Tibial nerve (tissue), 4 donors: ENCODE measurements at regions not wholly inside any gene's neighbourhood (a gene's known extent, or its start where the extent isn't known, plus 50 kb on each side); places are given as distances from the start of the nearest gene placed in this dataset.

ENCODE experiments used
- DNase-seq, 2 donors: peaks; one replicate each; pipeline ENCODE4 v3.0.0-alpha.2; 2019; ENCODE audit warnings: low spot score in 2 of 2
- H3K27ac ChIP-seq, 4 donors: fragments of 200-600 bp; sonication (generic) in 3 of 4; one replicate each; pipeline ENCODE4 v1.5.1; 2017 to 2019; ENCODE audit warnings: mild to moderate bottlenecking in 1 of 4
- H3K27me3 ChIP-seq, 2 donors: fragments of 200-600 bp; sonication (generic) in 1 of 2; one replicate each; pipeline versions ENCODE4 v1.5.1 to v1.6.0; 2017 to 2019
- H3K36me3 ChIP-seq, 3 donors: fragments of 200-600 bp; sonication (generic); one replicate each; pipeline ENCODE4 v1.5.1; 2018 to 2019
- H3K4me1 ChIP-seq, 4 donors: fragments of 200-600 bp; sonication (generic) in 3 of 4; one replicate each; pipeline ENCODE4 v1.5.1; 2017 to 2019
- H3K4me3 ChIP-seq, 4 donors: fragments of 200-600 bp; sonication (generic) in 3 of 4; one replicate each; pipeline ENCODE4 v1.5.1; 2017 to 2019; ENCODE audit warnings: mild to moderate bottlenecking in 1 of 4, moderate library complexity in 1 of 4
- H3K9me3 ChIP-seq, 4 donors: fragments of 200-600 bp; sonication (generic) in 3 of 4; one replicate each; pipeline ENCODE4 v1.5.1; 2017 to 2019
- CTCF ChIP-seq, 5 experiments: fragments of 200-600 bp in 3 of 5; fragments of 450-650 bp in 2 of 5; sonication (generic) in 3 of 5; IDR thresholded peaks; one replicate each; pipeline ENCODE4 v1.5.1; 2016 to 2019; ENCODE audit warnings: antibody characterized with exemption in 5 of 5, mild to moderate bottlenecking in 3 of 5, moderate library complexity in 2 of 5
- EP300 ChIP-seq, 2 donors: sonication (generic); formaldehyde crosslinking; IDR thresholded peaks; one replicate each; pipeline ENCODE4 v1.6.1; 2017; ENCODE audit warnings: antibody characterized with exemption in 2 of 2, mild to moderate bottlenecking in 1 of 2
- POLR2A ChIP-seq, 2 donors: fragments of 450-650 bp; IDR thresholded peaks; one replicate each; pipeline ENCODE4 v1.6.1; 2017; ENCODE audit warnings: antibody characterized with exemption in 2 of 2, mild to moderate bottlenecking in 2 of 2, moderate library complexity in 2 of 2
- WGBS, 2 donors: methylation state at CpG; one replicate each; pipeline ENCODE4 v1.1.5; 2018; 5-methylcytosine and 5-hydroxymethylcytosine counted together

GRCh38 chr11:71201936-71202597 is 50.3 kb downstream of the SHANK2 start:
- H3K27ac ChIP-seq = no peak overlapping the region
- TF ChIP-seq EP300 (IDR thresholded peaks at IDR 0.05) = no peak
- no peak for TF ChIP-seq POLR2A (IDR thresholded peaks at IDR 0.05)
- TF ChIP-seq CTCF (IDR thresholded peaks at IDR 0.05) = no peak
- peaks cover 0 to 5% (median 0%) of the 10 kb centered on the region in 4 donors for H3K4me1 ChIP-seq
- WGBS, 2 donors = 82 to 96% methylated on average over 4 to 6 of the region's 6 CpGs
- DNase-seq = no peak
- H3K4me3 ChIP-seq = no peak overlapping the region
- no peaks in the 10 kb centered on the region for H3K27me3 ChIP-seq
- H3K9me3 ChIP-seq = no peaks in the 10 kb centered on the region
- H3K36me3 ChIP-seq = no peaks in the 10 kb centered on the region

DNA sequence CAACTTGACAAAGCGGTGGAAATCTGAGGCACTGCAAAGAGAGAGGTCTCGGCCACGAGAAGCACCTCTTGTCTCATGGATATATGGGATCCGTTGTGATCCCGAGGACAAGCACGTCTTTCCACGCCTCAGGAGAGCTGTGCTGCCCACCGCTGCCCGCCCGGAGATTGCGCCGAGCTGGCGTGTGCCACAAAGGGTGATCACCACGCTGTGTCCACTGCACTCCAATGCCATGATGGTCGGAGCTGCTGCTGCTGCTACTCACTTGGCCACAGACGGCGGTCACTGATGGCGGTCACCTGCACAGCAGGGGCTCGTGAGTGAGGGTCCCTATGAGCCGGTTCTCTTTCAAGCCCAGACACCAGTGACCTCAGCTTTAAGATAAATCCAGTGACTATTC is 51.1 kb downstream of the SHANK2 start:
- Histone ChIP-seq H3K9me3 (no peaks in the 10 kb centered on the region), H3K36me3 (no peaks in the 10 kb centered on the region), H3K4me3 (no peak overlapping the region), H3K4me1 (peaks cover 0 to under 1% (median 0%) of the 10 kb centered on the region in 4 donors), H3K27ac (no peak overlapping the region), H3K27me3 (no peaks in the 10 kb centered on the region)
- 92 to 94% methylated on average over 19 to 20 of the region's 20 CpGs for WGBS, 2 donors
- TF ChIP-seq EP300 (IDR thresholded peaks at IDR 0.05) (no peak), CTCF (IDR thresholded peaks at IDR 0.05) (no peak), POLR2A (IDR thresholded peaks at IDR 0.05) (no peak)
- DNase-seq = no peak

- Histone ChIP-seq H3K4me1 (no peaks in the 10 kb centered on the region), H3K4me3 (no peak overlapping the region), H3K27ac (no peak overlapping the region), H3K27me3 (no peaks in the 10 kb centered on the region), H3K9me3 (no peaks in the 10 kb centered on the region), H3K36me3 (no peaks in the 10 kb centered on the region)
- WGBS, 2 donors = 84 to 86% methylated on average over 5 of the region's 5 CpGs
- no peak for TF ChIP-seq CTCF (IDR thresholded peaks at IDR 0.05)
- no peak for TF ChIP-seq POLR2A (IDR thresholded peaks at IDR 0.05)
- no peak for TF ChIP-seq EP300 (IDR thresholded peaks at IDR 0.05)
- no peak for DNase-seq
These were observed 51.6 kb downstream of the SHANK2 start for GRCh38 chr11:71200761-71201160.

GRCh38 chr11:71200172-71200716 is 52.1 kb downstream of the SHANK2 start:
- H3K36me3 ChIP-seq = no peaks in the 10 kb centered on the region
- no peak overlapping the region for H3K27ac ChIP-seq
- H3K4me1 ChIP-seq = no peaks in the 10 kb centered on the region
- WGBS, 2 donors = 84 to 85% methylated on average over 9 of the region's 9 CpGs
- no peak overlapping the region for H3K4me3 ChIP-seq
- no peak for DNase-seq
- no peaks in the 10 kb centered on the region for H3K27me3 ChIP-seq
- no peak for TF ChIP-seq EP300 (IDR thresholded peaks at IDR 0.05)
- no peak for TF ChIP-seq POLR2A (IDR thresholded peaks at IDR 0.05)
- no peak for TF ChIP-seq CTCF (IDR thresholded peaks at IDR 0.05)
- H3K9me3 ChIP-seq = no peaks in the 10 kb centered on the region

- Histone ChIP-seq H3K27ac (no peak overlapping the region), H3K4me3 (no peak overlapping the region), H3K36me3 (no peaks in the 10 kb centered on the region), H3K27me3 (no peaks in the 10 kb centered on the region), H3K4me1 (no peaks in the 10 kb centered on the region), H3K9me3 (no peaks in the 10 kb centered on the region)
- no peak for DNase-seq
- no peak for TF ChIP-seq CTCF (IDR thresholded peaks at IDR 0.05)
- TF ChIP-seq POLR2A (IDR thresholded peaks at IDR 0.05) = no peak
- no peak for TF ChIP-seq EP300 (IDR thresholded peaks at IDR 0.05)
- 76 to 77% methylated on average over 20 of the region's 20 CpGs for WGBS, 2 donors
These were observed 53.1 kb downstream of the SHANK2 start for GRCh38 chr11:71199226-71199820.
